HG02840 (cell line): ENCODE measurements at regions not wholly inside any gene's neighbourhood (a gene's known extent, or its start where the extent isn't known, plus 50 kb on each side); places are given as distances from the start of the nearest gene placed in this dataset.
"Not testable (repeated sequence)": the region's sequence is repeated elsewhere in the genome, so short reads cannot be mapped to it uniquely, and the experiment has no call there.

Experiments used
- ATAC-seq: cut with Tn5 transposase; IDR thresholded peaks from one replicate; pipeline ENCODE4 v1.9.1; 2021; ENCODE audit warnings: mild to moderate bottlenecking, moderate library complexity, moderate number of reproducible peaks; ENCODE audit not compliant: unreplicated experiment, low FRiP score

DNA sequence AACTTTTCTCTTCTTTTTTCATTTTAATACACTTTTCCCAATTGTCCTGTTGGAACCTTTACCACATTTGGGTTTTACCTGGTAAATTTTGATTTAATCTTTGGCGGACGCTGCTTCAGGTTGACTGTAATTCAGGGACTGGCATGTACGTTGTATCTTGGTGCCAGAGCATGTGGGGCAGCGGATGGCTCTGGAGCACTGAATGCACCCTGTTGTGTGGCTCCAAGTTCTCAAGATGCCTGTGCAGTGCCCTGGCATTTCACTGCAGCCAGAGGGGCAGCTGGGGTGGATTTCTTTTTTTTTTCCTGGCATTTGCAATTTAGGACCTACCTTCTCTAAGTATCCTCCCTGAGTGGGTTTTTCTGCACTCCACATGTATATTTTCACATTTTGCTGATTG is 242.2 kb downstream of the BLID start:
- ATAC-seq = no peak

- no peak for ATAC-seq
Measured at GRCh38 chr11:121872356-121872755, 243.7 kb downstream of the BLID start.

GRCh38 chr11:121870206-121871045 is 245.6 kb downstream of the BLID start:
- ATAC-seq = no peak

DNA sequence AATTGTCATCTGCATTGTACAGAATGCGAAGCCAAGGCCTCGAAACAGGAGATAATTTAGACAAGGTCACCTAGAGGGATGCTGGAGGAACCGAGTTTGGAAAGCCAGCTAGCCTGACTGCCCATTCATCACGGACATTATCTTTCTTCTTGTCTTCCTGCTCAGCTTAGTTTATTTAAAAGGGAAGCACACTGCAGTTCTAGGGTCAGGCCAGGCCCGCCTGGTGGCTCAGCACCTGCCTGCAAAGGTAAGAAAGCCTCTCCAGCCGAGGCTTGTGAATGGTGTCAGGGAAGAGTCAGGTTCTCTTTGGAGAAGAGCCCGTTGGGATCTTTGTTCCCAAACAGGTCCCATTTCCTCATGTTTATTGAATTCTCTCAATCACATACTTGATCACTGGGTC is 246.5 kb downstream of the BLID start:
- ATAC-seq = no peak

DNA sequence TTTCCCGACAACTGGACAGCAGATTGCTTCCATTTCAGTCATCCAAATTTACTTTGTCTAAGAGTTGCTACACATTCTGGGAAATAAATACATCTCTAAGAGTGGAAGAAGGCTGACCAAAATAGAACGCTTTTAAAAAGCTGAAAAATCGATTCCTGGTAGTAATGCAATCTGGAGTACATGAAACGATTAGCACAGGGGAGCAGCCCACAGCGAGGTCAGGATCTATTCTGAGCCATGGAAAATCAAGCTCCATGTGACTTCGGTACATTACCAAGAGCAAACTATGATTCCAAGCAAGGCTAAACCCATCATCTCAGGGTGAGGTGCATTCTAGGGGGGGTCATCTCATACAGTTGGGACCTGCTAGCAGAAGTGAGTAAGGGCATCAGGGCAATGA is 249.3 kb downstream of the BLID start:
- no peak for ATAC-seq

DNA sequence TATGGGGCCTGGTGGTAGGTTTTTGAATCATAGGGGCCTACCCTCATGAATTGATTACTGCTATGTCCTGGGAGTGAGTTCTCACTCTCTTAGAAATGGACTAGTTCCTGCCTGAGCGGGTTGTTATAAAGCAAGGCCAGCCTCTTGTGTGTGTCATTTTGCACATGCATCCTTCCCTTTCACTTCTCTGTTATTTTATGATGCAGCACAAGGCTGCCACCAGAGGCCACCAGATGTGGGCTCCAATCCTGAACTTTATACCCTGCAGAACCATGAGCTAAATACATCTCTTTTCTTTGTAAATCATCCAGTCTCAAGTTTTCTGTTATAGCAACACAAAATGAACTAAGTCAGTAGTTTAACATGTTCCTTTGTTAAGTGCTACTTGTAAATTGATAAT is 251.4 kb downstream of the BLID start:
- ATAC-seq = no peak

DNA sequence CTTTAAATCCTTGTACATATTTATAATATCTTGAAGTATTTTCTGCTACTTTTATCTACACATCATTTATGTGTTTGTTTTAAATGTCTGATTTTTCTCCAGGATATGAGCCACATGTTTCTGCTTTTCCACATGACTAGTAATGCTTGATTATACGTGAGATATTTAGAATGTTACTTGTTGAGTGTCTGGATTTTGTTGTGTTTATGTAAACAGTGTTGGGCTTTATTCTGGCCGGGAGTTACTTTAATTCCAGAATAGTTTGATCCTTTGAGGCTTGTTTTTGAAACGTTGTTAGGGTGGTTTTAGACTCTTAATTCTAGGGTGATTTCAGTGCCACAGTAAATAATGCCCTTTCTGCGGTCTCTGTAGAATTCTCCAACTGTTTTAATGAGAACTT is 252.9 kb downstream of the BLID start:
- ATAC-seq = no peak

GRCh38 chr11:121855138-121855537 is 260.9 kb downstream of the BLID start:
- not testable (repeated sequence) for ATAC-seq

- no peak for ATAC-seq
Measured at GRCh38 chr11:121844016-121844415, 272.0 kb downstream of the BLID start.

GRCh38 chr11:121842192-121842585 is 273.8 kb downstream of the BLID start:
- no peak for ATAC-seq

- ATAC-seq = no peak
Measured at GRCh38 chr11:121841487-121842191, 274.4 kb downstream of the BLID start.

GRCh38 chr11:121839781-121840180 is 276.2 kb downstream of the BLID start:
- no peak for ATAC-seq

DNA sequence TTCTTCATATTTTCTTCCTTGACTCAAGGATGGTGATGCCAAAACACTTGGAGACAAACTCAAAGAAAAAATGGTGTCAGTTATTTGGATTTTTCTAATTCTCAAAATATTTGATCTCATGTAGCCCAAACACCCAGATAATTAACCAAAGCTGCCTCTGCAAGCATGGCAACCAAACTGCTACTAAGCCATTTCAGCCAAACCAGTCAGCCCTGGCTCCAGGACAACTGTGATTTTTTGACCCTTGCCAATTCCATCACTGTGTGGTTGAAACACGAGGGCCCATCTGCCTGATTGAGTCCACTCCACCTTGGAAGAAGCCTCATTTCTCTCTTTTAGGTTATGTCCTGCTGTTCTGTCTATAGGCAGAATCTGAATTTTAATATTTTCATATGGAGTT is 277.4 kb downstream of the BLID start:
- ATAC-seq = no peak

DNA sequence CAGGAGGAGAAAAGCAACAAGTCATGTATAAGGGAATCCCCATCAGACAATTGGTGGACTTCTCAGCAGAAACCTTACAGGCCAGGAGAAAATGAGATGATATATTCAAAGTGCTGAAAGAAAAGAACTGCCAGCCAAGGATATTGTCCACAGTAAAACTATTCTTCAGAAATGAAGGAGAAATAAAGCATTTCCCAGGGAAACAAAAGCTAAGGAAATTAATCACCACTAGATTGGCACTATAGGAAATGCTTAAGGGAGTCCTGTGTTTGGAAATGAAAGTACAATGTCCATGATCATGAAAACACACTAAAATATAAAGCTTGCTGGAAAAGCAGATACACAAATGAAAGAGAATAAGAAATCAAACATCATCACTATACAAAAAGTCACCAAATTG is 282.0 kb downstream of the BLID start:
- ATAC-seq = no peak

- no peak for ATAC-seq
Measured at GRCh38 chr11:121829159-121829643, 286.8 kb downstream of the BLID start.

- no peak for ATAC-seq
Measured at GRCh38 chr11:121814962-121815361, 301.1 kb downstream of the BLID start.

DNA sequence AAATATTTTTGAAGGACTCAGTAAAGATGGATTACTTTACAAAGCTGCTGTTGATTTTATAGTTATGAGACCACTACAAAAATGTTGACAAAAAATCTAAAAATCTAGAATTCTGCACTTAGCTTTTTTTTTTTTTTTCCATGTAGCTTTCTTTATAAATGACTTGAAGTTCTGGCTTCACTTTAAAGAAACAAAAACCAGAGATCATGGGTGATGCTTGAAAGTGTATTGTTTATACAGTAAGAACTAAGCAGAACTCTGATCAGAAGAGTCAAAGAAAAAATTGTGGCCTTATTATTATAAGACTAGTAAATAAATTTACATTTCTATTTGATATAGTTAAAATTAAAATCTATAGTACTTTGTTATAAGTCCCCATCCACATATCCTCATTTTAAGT is 301.7 kb downstream of the BLID start:
- ATAC-seq = no peak

- ATAC-seq = no peak
Measured at GRCh38 chr11:121810291-121810690, 305.7 kb downstream of the BLID start.

- no peak for ATAC-seq
Measured at GRCh38 chr11:121808096-121808495, 307.9 kb downstream of the BLID start.

GRCh38 chr11:121807051-121807450 is 309.0 kb downstream of the BLID start:
- ATAC-seq = no peak

DNA sequence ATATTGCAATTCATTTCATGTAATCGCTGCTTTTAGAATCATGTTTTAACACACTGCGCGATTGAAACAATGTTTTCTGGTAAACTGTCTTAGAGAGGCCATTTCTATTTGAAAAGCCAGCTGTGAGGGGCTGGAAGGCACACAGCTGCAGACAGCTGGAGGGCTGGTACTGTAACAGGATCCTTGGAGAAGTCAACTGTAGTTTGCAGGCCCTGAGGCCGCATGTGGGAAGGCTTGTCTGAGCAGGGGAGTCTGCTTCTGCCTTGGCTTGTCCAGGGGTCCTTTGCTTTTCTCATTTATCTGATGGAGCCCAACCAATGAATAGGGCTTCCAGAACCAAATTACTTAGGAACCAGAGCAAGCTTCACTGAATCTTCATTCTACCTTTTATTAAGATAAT is 313.5 kb downstream of the BLID start:
- no peak for ATAC-seq

DNA sequence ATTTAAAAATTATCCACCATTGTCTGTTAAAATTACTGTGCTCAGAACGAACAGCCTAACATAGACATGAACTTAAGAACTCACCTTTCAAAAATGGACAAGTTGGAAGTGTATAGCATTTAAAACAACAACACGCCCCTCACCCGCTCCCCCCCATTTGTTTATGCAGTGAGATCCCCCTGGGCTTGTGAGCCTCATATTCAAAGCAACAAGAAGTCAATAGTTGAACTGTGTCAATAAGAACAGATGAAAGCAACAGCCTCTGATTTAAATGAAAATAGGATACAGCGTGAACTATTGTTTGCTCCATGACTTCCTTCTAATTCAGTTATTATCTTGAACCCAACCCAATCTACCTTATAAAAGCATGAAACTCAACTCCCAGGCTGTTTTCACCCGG is 314.2 kb downstream of the BLID start:
- no peak for ATAC-seq
